ENCODE measurements at regions not wholly inside any gene's neighbourhood (a gene's known extent, or its start where the extent isn't known, plus 50 kb on each side); places are given as distances from the start of the nearest gene placed in this dataset.

GRCh38 chr10:16120563-16120962, 260.3 kb upstream of the MINDY3 start:
- TF ChIP-seq EZH2 (IDR thresholded peaks at IDR 0.05; ENCODE audit: insufficient read depth, poor library complexity, severe bottlenecking) (no peak), EZH2phosphoT487 (IDR thresholded peaks at IDR 0.05; ENCODE audit: insufficient read depth, low read depth) (no peak)
